DMS 273 (cell line): ENCODE measurements at regions not wholly inside any gene's neighbourhood (a gene's known extent, or its start where the extent isn't known, plus 50 kb on each side); places are given as distances from the start of the nearest gene placed in this dataset.

Source experiments
- DNase-seq: peaks from one replicate; lab custom pipeline; 2025; ENCODE audit not compliant: unreplicated experiment; lab: John Stamatoyannopoulos, UW

GRCh38 chr9:101792475-101792874 lies 54.0 kb upstream of the GRIN3A start:
- no peak for DNase-seq

DNA sequence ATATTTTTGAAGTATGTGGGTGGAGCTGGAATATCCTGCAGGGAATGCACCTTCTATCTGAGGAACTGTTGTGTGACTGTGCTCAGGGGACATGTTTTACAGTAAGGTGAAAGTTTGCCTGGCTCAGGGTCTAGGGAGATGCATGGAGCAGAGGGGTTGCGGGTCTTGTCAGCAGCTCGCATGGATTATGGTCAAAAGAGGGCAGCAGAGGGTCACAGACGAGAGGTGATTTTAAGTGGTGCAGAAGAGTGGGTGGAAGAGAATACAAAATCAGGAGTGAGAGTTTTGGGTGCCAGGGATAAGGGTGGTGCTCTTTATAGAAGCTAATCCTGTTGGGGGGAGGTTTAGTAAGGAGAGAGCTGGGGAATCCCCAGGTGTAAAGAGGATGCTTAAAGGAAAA lies 53.5 kb upstream of the GRIN3A start:
- peak; percentile 72 for DNase-seq

DNA sequence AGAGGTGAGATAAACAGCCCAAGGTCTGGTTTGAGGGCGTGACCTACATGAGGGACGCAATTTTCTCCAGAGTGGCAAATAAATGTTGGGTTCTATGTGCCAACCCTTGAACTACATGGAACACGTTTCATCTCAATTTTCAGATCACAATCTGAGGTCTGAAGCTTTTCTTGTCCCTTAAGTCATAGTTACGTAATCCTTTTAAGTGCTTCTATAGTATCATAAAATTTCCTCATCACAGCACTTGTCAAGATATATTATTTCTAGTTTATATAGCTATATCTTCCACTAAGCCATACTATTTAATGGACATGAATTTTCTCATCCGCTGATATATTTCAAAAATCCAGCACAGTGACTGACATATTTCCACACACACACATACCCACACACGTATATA lies 53.1 kb upstream of the GRIN3A start:
- no peak for DNase-seq
